ENCODE measurements at regions not wholly inside any gene's neighbourhood (a gene's known extent, or its start where the extent isn't known, plus 50 kb on each side); places are given as distances from the start of the nearest gene placed in this dataset.

DNA sequence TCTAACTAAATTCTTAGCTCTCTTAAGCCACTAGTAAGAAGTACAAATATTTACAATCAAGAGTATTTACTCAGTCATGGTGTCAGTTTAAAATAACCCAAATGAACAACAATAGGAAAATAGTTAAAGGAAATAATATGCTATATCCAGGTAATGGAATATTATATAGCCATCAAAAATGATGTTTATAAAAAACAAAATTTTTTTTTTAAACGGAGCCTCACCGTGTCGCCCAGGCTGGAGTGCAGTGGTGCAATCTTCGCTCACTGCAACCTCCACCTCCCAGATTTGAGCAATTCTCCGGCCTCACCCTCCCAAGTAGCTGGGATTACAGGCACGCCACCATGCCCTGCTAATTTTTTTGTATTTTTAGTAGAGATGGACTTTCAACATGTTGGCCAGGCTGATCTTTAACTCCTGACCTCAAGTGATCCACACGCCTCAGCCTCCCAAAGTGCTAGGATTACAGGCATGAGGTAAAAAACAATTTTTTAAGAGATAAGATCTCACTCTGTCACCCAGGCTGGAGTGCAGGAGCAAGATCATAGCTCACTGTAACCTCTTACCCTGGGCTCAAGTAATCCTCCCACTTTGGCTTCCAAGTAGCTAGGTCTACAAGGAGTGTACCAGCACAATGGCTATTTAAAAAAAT is 132.5 kb downstream of the NOC3L start:
- TF ChIP-seq IRF1 (CRISPR knock-in tag; IDR thresholded peaks at IDR 0.05) (no peak), CTCF (IDR thresholded peaks at IDR 0.05) (no peak), JAZF1 (CRISPR knock-in tag; IDR thresholded peaks at IDR 0.05) (no peak), USF2 (CRISPR knock-in tag; IDR thresholded peaks at IDR 0.05) (no peak), FOXP4 (CRISPR knock-in tag; IDR thresholded peaks at IDR 0.05) (no peak), TP53 (CRISPR knock-in tag; IDR thresholded peaks at IDR 0.05) (no peak), CREM (CRISPR knock-in tag; IDR thresholded peaks at IDR 0.05) (no peak), NR3C1 (CRISPR knock-in tag; conservative IDR thresholded peaks at IDR 0.05; ENCODE audit: low read depth) (no peak)
- TF ChIP-seq, protein P1, sequence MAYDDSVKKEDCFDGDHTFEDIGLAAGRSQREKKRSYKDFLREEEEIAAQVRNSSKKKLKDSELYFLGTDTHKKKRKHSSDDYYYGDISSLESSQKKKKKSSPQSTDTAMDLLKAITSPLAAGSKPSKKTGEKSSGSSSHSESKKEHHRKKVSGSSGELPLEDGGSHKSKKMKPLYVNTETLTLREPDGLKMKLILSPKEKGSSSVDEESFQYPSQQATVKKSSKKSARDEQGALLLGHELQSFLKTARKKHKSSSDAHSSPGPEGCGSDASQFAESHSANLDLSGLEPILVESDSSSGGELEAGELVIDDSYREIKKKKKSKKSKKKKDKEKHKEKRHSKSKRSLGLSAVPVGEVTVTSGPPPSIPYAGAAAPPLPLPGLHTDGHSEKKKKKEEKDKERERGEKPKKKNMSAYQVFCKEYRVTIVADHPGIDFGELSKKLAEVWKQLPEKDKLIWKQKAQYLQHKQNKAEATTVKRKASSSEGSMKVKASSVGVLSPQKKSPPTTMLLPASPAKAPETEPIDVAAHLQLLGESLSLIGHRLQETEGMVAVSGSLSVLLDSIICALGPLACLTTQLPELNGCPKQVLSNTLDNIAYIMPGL (CRISPR knock-in tag; IDR thresholded peaks at IDR 0.05) = no peak
- TF ChIP-seq, protein P2, sequence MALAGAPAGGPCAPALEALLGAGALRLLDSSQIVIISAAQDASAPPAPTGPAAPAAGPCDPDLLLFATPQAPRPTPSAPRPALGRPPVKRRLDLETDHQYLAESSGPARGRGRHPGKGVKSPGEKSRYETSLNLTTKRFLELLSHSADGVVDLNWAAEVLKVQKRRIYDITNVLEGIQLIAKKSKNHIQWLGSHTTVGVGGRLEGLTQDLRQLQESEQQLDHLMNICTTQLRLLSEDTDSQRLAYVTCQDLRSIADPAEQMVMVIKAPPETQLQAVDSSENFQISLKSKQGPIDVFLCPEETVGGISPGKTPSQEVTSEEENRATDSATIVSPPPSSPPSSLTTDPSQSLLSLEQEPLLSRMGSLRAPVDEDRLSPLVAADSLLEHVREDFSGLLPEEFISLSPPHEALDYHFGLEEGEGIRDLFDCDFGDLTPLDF (CRISPR knock-in tag; IDR thresholded peaks at IDR 0.05) = no peak
- TF ChIP-seq, protein P3, sequence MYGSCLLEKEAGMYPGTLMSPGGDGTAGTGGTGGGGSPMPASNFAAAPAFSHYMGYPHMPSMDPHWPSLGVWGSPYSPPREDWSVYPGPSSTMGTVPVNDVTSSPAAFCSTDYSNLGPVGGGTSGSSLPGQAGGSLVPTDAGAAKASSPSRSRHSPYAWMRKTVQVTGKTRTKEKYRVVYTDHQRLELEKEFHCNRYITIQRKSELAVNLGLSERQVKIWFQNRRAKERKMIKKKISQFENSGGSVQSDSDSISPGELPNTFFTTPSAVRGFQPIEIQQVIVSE (CRISPR knock-in tag; IDR thresholded peaks at IDR 0.05; ENCODE audit: borderline replicate concordance) = no peak
- TF ChIP-seq, protein P4, sequence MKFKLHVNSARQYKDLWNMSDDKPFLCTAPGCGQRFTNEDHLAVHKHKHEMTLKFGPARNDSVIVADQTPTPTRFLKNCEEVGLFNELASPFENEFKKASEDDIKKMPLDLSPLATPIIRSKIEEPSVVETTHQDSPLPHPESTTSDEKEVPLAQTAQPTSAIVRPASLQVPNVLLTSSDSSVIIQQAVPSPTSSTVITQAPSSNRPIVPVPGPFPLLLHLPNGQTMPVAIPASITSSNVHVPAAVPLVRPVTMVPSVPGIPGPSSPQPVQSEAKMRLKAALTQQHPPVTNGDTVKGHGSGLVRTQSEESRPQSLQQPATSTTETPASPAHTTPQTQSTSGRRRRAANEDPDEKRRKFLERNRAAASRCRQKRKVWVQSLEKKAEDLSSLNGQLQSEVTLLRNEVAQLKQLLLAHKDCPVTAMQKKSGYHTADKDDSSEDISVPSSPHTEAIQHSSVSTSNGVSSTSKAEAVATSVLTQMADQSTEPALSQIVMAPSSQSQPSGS (CRISPR knock-in tag; IDR thresholded peaks at IDR 0.05; ENCODE audit: borderline replicate concordance, low read depth) = no peak
- TF ChIP-seq, protein P5, sequence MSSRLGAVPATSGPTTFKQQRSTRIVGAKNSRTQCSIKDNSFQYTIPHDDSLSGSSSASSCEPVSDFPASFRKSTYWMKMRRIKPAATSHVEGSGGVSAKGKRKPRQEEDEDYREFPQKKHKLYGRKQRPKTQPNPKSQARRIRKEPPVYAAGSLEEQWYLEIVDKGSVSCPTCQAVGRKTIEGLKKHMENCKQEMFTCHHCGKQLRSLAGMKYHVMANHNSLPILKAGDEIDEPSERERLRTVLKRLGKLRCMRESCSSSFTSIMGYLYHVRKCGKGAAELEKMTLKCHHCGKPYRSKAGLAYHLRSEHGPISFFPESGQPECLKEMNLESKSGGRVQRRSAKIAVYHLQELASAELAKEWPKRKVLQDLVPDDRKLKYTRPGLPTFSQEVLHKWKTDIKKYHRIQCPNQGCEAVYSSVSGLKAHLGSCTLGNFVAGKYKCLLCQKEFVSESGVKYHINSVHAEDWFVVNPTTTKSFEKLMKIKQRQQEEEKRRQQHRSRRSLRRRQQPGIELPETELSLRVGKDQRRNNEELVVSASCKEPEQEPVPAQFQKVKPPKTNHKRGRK (CRISPR knock-in tag; IDR thresholded peaks at IDR 0.05; ENCODE audit: borderline replicate concordance) = no peak
- TF ChIP-seq, protein P6, sequence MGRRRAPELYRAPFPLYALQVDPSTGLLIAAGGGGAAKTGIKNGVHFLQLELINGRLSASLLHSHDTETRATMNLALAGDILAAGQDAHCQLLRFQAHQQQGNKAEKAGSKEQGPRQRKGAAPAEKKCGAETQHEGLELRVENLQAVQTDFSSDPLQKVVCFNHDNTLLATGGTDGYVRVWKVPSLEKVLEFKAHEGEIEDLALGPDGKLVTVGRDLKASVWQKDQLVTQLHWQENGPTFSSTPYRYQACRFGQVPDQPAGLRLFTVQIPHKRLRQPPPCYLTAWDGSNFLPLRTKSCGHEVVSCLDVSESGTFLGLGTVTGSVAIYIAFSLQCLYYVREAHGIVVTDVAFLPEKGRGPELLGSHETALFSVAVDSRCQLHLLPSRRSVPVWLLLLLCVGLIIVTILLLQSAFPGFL (CRISPR knock-in tag; IDR thresholded peaks at IDR 0.05; ENCODE audit: borderline replicate concordance) = no peak

Data from WTC11 (cell line).